C4-2B (cell line): ENCODE measurements at regions not wholly inside any gene's neighbourhood (a gene's known extent, or its start where the extent isn't known, plus 50 kb on each side); places are given as distances from the start of the nearest gene placed in this dataset.
A peak's percentile ranks its signal among the peaks of the same experiment; 100 is the strongest.

Experiments used
- H3K27ac ChIP-seq: fragments of 450-650 bp; 2 replicates; pipeline ENCODE4 v1.5.1; 2017
- ZFX ChIP-seq: fragments of 450-650 bp; IDR thresholded peaks from 2 replicates; pipeline ENCODE4 v1.6.1; 2017
- TF ChIP-seq, protein P1 (sequence below): fragments of 450-650 bp; conservative IDR thresholded peaks from 2 replicates; pipeline ENCODE4 v1.5.1; 2017; ENCODE audit warnings: mild to moderate bottlenecking

- H3K27ac ChIP-seq: no peak overlapping the region
- TF ChIP-seq, protein P1, sequence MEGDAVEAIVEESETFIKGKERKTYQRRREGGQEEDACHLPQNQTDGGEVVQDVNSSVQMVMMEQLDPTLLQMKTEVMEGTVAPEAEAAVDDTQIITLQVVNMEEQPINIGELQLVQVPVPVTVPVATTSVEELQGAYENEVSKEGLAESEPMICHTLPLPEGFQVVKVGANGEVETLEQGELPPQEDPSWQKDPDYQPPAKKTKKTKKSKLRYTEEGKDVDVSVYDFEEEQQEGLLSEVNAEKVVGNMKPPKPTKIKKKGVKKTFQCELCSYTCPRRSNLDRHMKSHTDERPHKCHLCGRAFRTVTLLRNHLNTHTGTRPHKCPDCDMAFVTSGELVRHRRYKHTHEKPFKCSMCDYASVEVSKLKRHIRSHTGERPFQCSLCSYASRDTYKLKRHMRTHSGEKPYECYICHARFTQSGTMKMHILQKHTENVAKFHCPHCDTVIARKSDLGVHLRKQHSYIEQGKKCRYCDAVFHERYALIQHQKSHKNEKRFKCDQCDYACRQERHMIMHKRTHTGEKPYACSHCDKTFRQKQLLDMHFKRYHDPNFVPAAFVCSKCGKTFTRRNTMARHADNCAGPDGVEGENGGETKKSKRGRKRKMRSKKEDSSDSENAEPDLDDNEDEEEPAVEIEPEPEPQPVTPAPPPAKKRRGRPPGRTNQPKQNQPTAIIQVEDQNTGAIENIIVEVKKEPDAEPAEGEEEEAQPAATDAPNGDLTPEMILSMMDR: no peak
- TF ChIP-seq ZFX: no peak
Observed at GRCh38 chr13:50634339-50634738, 209.2 kb downstream of the DLEU7 start.

GRCh38 chr13:50635504-50635903, 208.0 kb downstream of the DLEU7 start:
- TF ChIP-seq ZFX: no peak
- TF ChIP-seq, protein P1: no peak
- H3K27ac ChIP-seq: no peak overlapping the region

GRCh38 chr13:50636007-50636704, 207.3 kb downstream of the DLEU7 start:
- H3K27ac ChIP-seq: no peak overlapping the region
- TF ChIP-seq ZFX: no peak
- TF ChIP-seq, protein P1: no peak

DNA sequence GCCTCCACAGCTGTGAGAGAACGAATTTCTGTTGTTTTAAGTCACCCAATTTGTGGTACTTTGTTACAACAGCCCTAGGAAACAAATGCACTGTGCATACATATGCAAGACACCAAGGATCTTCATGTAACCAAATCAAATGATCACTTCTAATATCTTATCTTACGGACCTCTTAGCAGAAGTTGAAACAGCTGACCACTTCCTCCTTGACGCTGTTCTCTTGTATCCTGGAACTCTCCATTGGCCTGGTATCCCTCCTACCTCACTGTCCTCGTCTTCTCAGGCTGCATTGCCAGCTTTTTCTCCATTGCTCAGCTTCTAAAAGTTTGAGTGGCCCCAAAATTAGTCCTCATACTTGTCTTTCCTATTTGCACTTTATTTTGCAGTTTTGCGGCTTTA, 200.4 kb downstream of the DLEU7 start:
- TF ChIP-seq, protein P1: no peak
- TF ChIP-seq ZFX: no peak
- H3K27ac ChIP-seq: no peak overlapping the region

GRCh38 chr13:50644081-50644871, 199.2 kb downstream of the DLEU7 start:
- H3K27ac ChIP-seq: peak overlapping the region; percentile 47

DNA sequence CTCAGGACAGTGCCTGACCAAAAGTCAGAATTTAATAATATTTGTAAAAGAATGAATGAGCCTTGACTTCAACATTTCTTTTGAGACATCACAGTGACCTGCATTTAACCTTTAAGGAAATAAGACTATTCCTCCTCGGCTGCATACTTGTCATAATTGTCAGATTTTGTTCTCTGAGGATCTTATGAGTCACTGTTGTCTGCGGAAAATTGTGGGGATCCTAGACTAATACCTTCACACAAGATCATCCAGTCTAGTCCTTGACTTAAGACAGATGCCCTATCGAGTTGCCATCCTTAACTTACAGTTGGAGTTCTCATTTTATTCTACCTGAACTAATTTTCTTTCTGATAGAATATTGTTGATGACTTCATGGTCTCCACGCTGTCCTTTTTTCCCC, 198.4 kb downstream of the DLEU7 start:
- TF ChIP-seq, protein P1: no peak
- TF ChIP-seq ZFX: no peak
- H3K27ac ChIP-seq: no peak overlapping the region

More at GRCh38 chr13:50644081-50644871, 199.2 kb downstream of the DLEU7 start:
- TF ChIP-seq, protein P1: peak; percentile 43
- TF ChIP-seq ZFX: no peak

DNA sequence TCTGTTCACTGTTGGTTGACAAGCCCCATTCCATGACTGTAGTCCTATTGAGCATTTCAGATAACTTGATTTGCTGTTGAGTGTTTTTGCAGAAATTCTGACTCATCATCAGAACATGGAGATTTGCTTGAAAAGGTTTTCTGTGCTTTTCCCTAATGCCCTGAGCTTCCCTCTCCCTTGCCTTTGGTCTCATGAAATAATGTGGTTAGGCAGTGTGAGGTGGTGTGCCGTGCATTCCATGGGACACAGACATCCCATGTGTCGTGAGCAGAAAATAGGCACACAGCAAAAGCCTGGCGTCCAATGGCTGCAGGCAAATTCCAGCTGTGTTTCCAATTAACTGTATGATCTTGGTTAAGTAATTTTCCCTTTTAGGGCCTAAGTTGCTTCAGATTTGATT, 197.4 kb downstream of the DLEU7 start:
- no peak for TF ChIP-seq ZFX
- TF ChIP-seq, protein P1: no peak
- no peak overlapping the region for H3K27ac ChIP-seq
